ENCODE measurements at regions not wholly inside any gene's neighbourhood (a gene's known extent, or its start where the extent isn't known, plus 50 kb on each side); places are given as distances from the start of the nearest gene placed in this dataset.

DNA sequence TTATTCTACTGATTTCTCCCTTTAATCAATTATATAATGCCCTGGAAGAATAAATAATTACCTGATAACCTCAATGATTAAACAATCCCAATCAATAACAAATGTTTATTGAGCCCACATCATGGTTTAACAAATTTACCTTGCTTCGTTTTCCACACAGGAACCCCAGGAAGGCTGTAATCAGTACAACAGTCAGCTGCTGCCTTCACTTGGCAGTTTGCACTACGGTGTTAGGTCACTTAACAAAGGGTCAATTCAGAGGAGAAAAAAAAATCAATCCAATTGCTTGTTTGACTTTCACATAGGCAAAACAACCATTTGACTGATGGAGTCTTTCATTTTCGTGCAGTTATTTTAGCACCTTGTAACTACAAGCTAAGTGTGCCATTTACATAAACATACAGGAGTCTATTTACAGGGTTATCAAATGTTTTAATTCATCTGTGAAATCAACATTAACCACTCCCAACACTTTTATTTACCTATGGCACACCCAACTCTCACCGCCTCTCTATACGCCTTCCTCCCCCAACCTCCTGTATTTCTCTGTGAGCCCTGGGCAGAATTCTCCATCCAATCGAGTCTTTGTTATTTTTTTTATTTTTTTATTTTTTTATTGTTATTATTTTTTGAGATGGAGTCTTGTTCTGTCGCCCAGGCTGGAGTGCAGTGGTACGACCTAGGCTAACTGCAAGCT, 140.4 kb upstream of the TAB2 start:
- TF ChIP-seq BHLHE40 (IDR thresholded peaks at IDR 0.05; ENCODE audit: borderline replicate concordance) (no peak), TARDBP (IDR thresholded peaks at IDR 0.05) (no peak), CTBP1 (IDR thresholded peaks at IDR 0.05; ENCODE audit: borderline replicate concordance) (no peak), NFRKB (IDR thresholded peaks at IDR 0.05) (no peak), FOXK2 (IDR thresholded peaks at IDR 0.05) (no peak), HDGF (IDR thresholded peaks at IDR 0.05; ENCODE audit: borderline replicate concordance) (no peak), ELF4 (IDR thresholded peaks at IDR 0.05) (no peak), SP1 (IDR thresholded peaks at IDR 0.05) (no peak), ZNF384 (IDR thresholded peaks at IDR 0.05) (no peak), LEF1 (IDR thresholded peaks at IDR 0.05; ENCODE audit: borderline replicate concordance) (no peak), SUZ12 (IDR thresholded peaks at IDR 0.05) (no peak), FOXA1 (IDR thresholded peaks at IDR 0.05) (no peak)
- TF ChIP-seq, protein P1, sequence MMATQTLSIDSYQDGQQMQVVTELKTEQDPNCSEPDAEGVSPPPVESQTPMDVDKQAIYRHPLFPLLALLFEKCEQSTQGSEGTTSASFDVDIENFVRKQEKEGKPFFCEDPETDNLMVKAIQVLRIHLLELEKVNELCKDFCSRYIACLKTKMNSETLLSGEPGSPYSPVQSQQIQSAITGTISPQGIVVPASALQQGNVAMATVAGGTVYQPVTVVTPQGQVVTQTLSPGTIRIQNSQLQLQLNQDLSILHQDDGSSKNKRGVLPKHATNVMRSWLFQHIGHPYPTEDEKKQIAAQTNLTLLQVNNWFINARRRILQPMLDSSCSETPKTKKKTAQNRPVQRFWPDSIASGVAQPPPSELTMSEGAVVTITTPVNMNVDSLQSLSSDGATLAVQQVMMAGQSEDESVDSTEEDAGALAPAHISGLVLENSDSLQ (IDR thresholded peaks at IDR 0.05) = no peak
